Small intestine (tissue), 7 donors: ENCODE measurements at regions not wholly inside any gene's neighbourhood (a gene's known extent, or its start where the extent isn't known, plus 50 kb on each side); places are given as distances from the start of the nearest gene placed in this dataset.

Experiments
- DNase-seq, 2 donors: peaks; one replicate each; pipeline versions ENCODE4 v3.0.0 to v3.0.0-alpha.2; 2013
- FAIRE-seq: peaks from 2 replicates; lab custom pipeline; 2012; peaks lifted over from hg19 to GRCh38; lab: Jason Lieb, UNC
- H3K27ac ChIP-seq, 3 donors: one replicate each; pipeline ENCODE4 v1.5.1; 2013; ENCODE audit warnings: low read length in 2 of 3, mild to moderate bottlenecking in 2 of 3, control low read depth in 1 of 3, inconsistent platforms in 1 of 3, low read depth in 1 of 3, moderate library complexity in 1 of 3
- H3K27me3 ChIP-seq, 3 donors: one replicate each; pipeline ENCODE4 v1.6.1; 2013; ENCODE audit warnings: low read length in 3 of 3, inconsistent platforms in 1 of 3; ENCODE audit not compliant: control insufficient read depth in 3 of 3, insufficient read depth in 3 of 3
- H3K36me3 ChIP-seq, 3 donors: one replicate each; pipeline ENCODE4 v1.6.1; 2013; ENCODE audit warnings: low read length in 3 of 3, inconsistent platforms in 1 of 3, low read depth in 1 of 3, mild to moderate bottlenecking in 1 of 3, moderate library complexity in 1 of 3; ENCODE audit not compliant: control insufficient read depth in 3 of 3, insufficient read depth in 2 of 3
- H3K4me1 ChIP-seq, 3 donors: one replicate each; pipeline ENCODE4 v1.6.1; 2013; ENCODE audit warnings: low read length in 2 of 3, inconsistent platforms in 1 of 3, low read depth in 1 of 3, mild to moderate bottlenecking in 1 of 3, moderate library complexity in 1 of 3; ENCODE audit not compliant: control insufficient read depth in 3 of 3, insufficient read depth in 2 of 3
- H3K4me3 ChIP-seq, 3 donors: one replicate each; pipeline ENCODE4 v1.5.1; 2013; ENCODE audit warnings: low read length in 3 of 3, control low read depth in 1 of 3, inconsistent platforms in 1 of 3, low read depth in 1 of 3, mild to moderate bottlenecking in 1 of 3, moderate library complexity in 1 of 3
- H3K9me3 ChIP-seq, 2 donors: one replicate each; pipeline ENCODE4 v1.6.1; 2013; ENCODE audit warnings: low read depth in 1 of 2, low read length in 1 of 2; ENCODE audit not compliant: control insufficient read depth in 2 of 2, insufficient read depth in 1 of 2
- WGBS, 3 donors: extraction: QIAGEN DNeasy Blood & Tissue Kit; methylation state at CpG; one replicate each; pipeline ENCODE4 v1.1.7; 2013; 5-methylcytosine and 5-hydroxymethylcytosine counted together
- donor health status: healthy with polysubstance abuse.
- donor health status: control.
- donor health status: control.
- donor health status: Bipolar disorder and iron deficiency.
- donor health status: healthy.

DNA sequence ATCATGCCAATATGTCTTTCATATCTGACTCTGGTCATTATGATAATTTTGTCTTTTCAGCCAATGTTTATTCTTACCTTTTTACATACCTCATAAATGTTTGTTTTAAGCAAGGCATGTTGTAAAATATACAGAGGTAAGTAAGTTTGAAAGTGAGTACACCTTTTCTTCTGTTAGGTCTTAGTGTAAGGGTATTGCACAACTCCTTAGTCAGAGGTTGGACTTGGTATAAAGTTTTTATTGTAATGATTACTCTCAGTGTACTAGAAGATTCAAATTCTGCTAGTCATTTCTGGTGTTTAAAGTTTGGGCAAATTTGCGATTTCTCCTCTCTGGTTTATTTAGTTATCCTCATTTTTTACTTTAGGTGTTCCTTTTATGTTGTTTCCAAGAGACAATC is 564.3 kb upstream of the FSIP2 start:
- Histone ChIP-seq H3K36me3 (no peaks in the 10 kb centered on the region), H3K4me1 (no peaks in the 10 kb centered on the region), H3K27ac (no peak overlapping the region), H3K27me3 (no peaks in the 10 kb centered on the region), H3K9me3 (peaks cover 0 to 2% of the 10 kb centered on the region in 2 donors), H3K4me3 (no peak overlapping the region)
- no peak for FAIRE-seq
- DNase-seq: no peak
- 79 to 88% (median 79%) methylated on average over 1 of the region's 1 CpG for WGBS, 3 donors

DNA sequence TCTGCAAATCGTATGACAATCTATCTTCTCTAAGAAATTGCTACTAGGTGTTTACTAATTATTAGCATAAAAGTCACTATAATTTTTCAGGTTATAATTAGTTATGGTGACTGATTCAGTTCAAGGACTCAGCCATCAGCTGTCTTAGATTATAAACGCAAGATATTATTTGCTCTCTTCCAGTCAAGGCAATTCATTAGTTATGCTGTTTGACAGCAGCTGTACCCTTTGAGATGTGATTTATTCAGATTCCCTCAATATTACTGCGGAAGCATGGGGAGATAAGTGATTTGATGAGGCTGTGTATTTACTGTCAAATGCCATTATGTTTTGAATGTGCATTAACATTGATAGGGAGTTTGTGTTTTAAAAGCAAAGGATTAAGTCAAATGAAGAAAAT is 558.9 kb upstream of the FSIP2 start:
- H3K4me3 ChIP-seq: no peak overlapping the region
- H3K4me1 ChIP-seq: no peaks in the 10 kb centered on the region
- H3K27ac ChIP-seq: no peak overlapping the region
- no peaks in the 10 kb centered on the region for H3K27me3 ChIP-seq
- DNase-seq (no peak), FAIRE-seq (no peak)
- H3K36me3 ChIP-seq: no peaks in the 10 kb centered on the region
- H3K9me3 ChIP-seq: no peaks in the 10 kb centered on the region
- 63 to 66% (median 66%) methylated on average over 3 of the region's 3 CpGs for WGBS, 3 donors

DNA sequence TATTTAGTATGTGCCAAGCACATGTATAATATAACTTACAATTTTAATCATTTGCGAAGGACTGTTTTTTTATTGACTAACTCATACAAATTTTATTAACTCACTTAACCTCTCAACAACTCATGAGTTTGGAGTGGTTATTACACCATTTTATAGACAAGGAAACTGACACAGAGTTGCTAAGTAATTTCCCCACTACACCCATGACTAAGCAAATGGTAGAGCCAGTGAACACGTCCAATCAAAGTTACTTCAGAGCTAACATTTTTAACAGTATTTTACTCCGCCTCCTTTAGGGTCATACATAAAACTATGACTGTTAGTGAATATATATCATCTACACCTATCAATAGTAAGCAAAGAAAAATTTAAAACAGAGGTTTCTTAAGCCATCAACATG is 556.7 kb upstream of the FSIP2 start:
- 75 to 81% (median 77%) methylated on average over 3 of the region's 3 CpGs for WGBS, 3 donors
- FAIRE-seq: no peak

GRCh38 chr2:185185044-185185443 is 553.6 kb upstream of the FSIP2 start:
- FAIRE-seq (no peak), DNase-seq (no peak)
- 59 to 80% (median 77%) methylated on average over 4 of the region's 4 CpGs for WGBS, 3 donors
- no peaks in the 10 kb centered on the region for H3K36me3 ChIP-seq
- no peaks in the 10 kb centered on the region for H3K9me3 ChIP-seq
- H3K27ac ChIP-seq: no peak overlapping the region
- H3K4me3 ChIP-seq: no peak overlapping the region
- H3K27me3 ChIP-seq: no peaks in the 10 kb centered on the region
- H3K4me1 ChIP-seq: no peaks in the 10 kb centered on the region

More for the DNA sequence above, 556.7 kb upstream of the FSIP2 start:
- no peak overlapping the region for H3K27ac ChIP-seq
- H3K9me3 ChIP-seq: no peaks in the 10 kb centered on the region
- no peak for DNase-seq
- H3K27me3 ChIP-seq: no peaks in the 10 kb centered on the region
- H3K4me3 ChIP-seq: no peak overlapping the region
- no peaks in the 10 kb centered on the region for H3K4me1 ChIP-seq
- H3K36me3 ChIP-seq: no peaks in the 10 kb centered on the region

- no peaks in the 10 kb centered on the region for H3K36me3 ChIP-seq
- 72 to 87% (median 74%) methylated on average over 3 of the region's 3 CpGs for WGBS, 3 donors
- no peaks in the 10 kb centered on the region for H3K27me3 ChIP-seq
- DNase-seq: no peak
- no peak overlapping the region for H3K4me3 ChIP-seq
- H3K27ac ChIP-seq: no peak overlapping the region
- no peaks in the 10 kb centered on the region for H3K9me3 ChIP-seq
- no peak for FAIRE-seq
- no peaks in the 10 kb centered on the region for H3K4me1 ChIP-seq
Measured at GRCh38 chr2:185187421-185187820, 551.2 kb upstream of the FSIP2 start.

DNA sequence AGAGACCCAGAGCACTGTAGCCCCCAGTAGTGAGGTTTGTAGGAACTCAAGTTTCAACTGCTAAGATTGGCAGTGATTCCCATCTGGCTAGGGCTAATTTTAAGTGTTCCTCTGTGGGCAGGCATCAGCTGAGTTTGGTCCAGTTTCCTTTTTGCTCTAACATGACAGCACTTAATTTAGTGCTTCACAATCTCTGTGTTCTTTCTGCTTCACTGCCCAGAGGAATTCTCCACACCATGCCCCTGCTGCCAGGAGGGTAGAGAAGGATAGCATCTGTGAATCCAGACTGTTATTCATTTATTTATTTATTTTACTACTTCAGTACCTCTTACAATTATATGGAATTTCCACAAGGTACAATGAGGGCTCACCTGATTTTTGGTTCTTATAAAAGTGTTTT is 549.9 kb upstream of the FSIP2 start:
- Histone ChIP-seq H3K4me3 (no peak overlapping the region), H3K4me1 (no peaks in the 10 kb centered on the region), H3K27me3 (no peaks in the 10 kb centered on the region), H3K36me3 (no peaks in the 10 kb centered on the region), H3K9me3 (no peaks in the 10 kb centered on the region), H3K27ac (no peak overlapping the region)
- DNase-seq: no peak
- no peak for FAIRE-seq

GRCh38 chr2:185201063-185201462 is 537.5 kb upstream of the FSIP2 start:
- DNase-seq (no peak), FAIRE-seq (no peak)
- 9 to 52% (median 28%) methylated on average over 1 of the region's 1 CpG for WGBS, 3 donors
- Histone ChIP-seq H3K36me3 (no peaks in the 10 kb centered on the region), H3K4me1 (no peaks in the 10 kb centered on the region), H3K9me3 (no peaks in the 10 kb centered on the region), H3K27me3 (no peaks in the 10 kb centered on the region), H3K4me3 (no peak overlapping the region), H3K27ac (no peak overlapping the region)

- 59 to 73% (median 71%) methylated on average over 2 of the region's 2 CpGs for WGBS, 3 donors
- DNase-seq (no peak), FAIRE-seq (no peak)
- H3K4me1 ChIP-seq: no peaks in the 10 kb centered on the region
- no peaks in the 10 kb centered on the region for H3K36me3 ChIP-seq
- no peaks in the 10 kb centered on the region for H3K27me3 ChIP-seq
- no peaks in the 10 kb centered on the region for H3K9me3 ChIP-seq
- no peak overlapping the region for H3K4me3 ChIP-seq
- H3K27ac ChIP-seq: no peak overlapping the region
Measured at GRCh38 chr2:185202381-185202780, 536.2 kb upstream of the FSIP2 start.

DNA sequence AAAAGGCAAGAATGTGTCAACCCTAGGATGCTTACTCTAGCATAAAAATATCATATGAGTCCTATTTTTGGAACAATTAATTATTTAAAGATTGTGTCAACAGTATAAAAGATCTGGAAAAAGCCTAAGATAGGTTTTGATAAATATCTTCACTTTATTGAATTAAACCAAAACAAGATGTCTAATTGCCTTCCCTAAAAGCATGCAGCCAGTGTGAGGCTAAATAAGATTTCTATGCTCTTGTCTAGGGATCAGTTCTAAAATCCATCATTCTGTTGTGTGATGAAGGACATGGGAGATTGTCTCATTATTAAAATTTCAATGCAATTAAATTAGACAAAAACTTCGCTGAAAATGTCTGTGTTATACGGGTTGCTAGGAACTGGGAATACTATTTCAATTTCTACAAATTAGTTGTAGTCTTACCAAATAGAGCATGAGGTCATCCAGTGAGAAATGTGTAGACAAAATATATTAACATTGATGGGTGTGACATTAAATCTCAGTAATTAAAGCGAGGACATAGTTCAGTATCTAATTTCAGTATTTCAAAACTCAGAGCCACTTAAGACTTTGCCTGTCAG is 535.6 kb upstream of the FSIP2 start:
- H3K9me3 ChIP-seq: no peaks in the 10 kb centered on the region
- FAIRE-seq (no peak), DNase-seq (no peak)
- no peaks in the 10 kb centered on the region for H3K4me1 ChIP-seq
- H3K27me3 ChIP-seq: no peaks in the 10 kb centered on the region
- WGBS, 3 donors: 51 to 56% (median 51%) methylated on average over 3 of the region's 3 CpGs
- no peak overlapping the region for H3K4me3 ChIP-seq
- H3K36me3 ChIP-seq: no peaks in the 10 kb centered on the region
- no peak overlapping the region for H3K27ac ChIP-seq
